Skeletal muscle satellite cell (primary cell): ENCODE measurements at regions not wholly inside any gene's neighbourhood (a gene's known extent, or its start where the extent isn't known, plus 50 kb on each side); places are given as distances from the start of the nearest gene placed in this dataset.

ENCODE experiments used
- H3K27me3 ChIP-seq: 2 replicates; pipeline ENCODE4 v1.7.0; 2013; ENCODE audit warnings: low read length; ENCODE audit not compliant: control insufficient read depth, insufficient read depth
- H3K36me3 ChIP-seq: 2 replicates; pipeline ENCODE4 v1.7.0; 2013; ENCODE audit warnings: mild to moderate bottlenecking, control low read depth, low read length; ENCODE audit not compliant: insufficient read depth
- H3K4me1 ChIP-seq: 2 replicates; pipeline ENCODE4 v1.7.0; 2013; ENCODE audit warnings: low read length; ENCODE audit not compliant: control insufficient read depth, insufficient read depth
- H3K4me2 ChIP-seq: 2 replicates; pipeline ENCODE4 v1.7.0; 2013; ENCODE audit warnings: mild to moderate bottlenecking, low read length
- H3K4me3 ChIP-seq: 2 replicates; pipeline ENCODE4 v1.7.0; 2013; ENCODE audit warnings: low read length
- H3K9ac ChIP-seq: 2 replicates; pipeline ENCODE4 v1.7.0; 2013; ENCODE audit warnings: mild to moderate bottlenecking, low read depth, low read length, moderate library complexity
- H3K9me3 ChIP-seq: replicated peaks from 2 replicates; pipeline ENCODE4 v1.7.0; 2013; ENCODE audit warnings: mild to moderate bottlenecking, control low read depth, low read length

- H3K4me2 ChIP-seq = no peak overlapping the region
- H3K9me3 ChIP-seq = no peaks in the 10 kb centered on the region
- H3K27me3 ChIP-seq = peaks cover 2% of the 10 kb centered on the region
- no peak overlapping the region for H3K4me3 ChIP-seq
- no peaks in the 10 kb centered on the region for H3K36me3 ChIP-seq
- H3K4me1 ChIP-seq = no peaks in the 10 kb centered on the region
- no peak overlapping the region for H3K9ac ChIP-seq
These were observed 258.4 kb upstream of the CRY1 start for GRCh38 chr12:107351713-107352112.

DNA sequence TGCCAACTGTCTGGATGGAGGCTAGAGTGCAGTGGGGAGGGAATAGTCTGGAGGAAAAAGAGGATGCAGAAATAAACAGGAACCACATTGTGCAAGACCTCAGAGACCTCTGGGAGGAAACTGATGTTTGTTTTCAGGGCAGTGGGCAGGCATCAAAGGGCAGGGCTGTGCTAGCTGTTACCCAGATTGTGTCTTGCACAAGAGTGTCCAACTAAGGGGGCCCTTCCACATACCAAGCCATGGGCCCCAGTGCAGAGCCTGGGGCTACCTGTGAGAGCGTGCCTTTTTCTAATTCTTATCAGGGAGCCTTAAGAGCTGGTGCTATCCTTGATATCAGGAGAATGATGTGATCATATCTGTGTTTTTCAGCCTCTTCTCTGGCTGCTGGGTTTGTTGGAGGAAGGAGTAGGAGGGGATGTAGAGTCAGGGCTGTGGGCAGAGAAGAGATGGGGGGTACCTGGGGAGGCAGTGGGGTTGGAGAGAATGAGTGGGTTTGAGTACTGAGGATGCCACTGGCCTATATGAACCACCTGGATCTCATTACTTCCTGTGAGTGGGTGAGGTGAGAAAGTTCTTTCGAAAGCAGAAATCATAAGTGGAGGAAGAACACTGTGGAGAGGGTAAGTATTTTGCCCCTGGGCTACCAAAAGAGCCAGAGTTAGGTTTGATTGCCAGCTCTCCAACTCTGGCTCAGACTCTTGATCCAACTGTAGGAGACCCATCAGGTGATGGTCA lies 259.2 kb upstream of the CRY1 start:
- Histone ChIP-seq H3K4me3 (no peak overlapping the region), H3K36me3 (no peaks in the 10 kb centered on the region), H3K9ac (no peak overlapping the region), H3K9me3 (no peaks in the 10 kb centered on the region), H3K4me2 (no peak overlapping the region), H3K4me1 (no peaks in the 10 kb centered on the region), H3K27me3 (peaks cover 2% of the 10 kb centered on the region)

- Histone ChIP-seq H3K4me3 (no peak overlapping the region), H3K9ac (no peak overlapping the region)
These were observed 260.0 kb upstream of the CRY1 start for GRCh38 chr12:107353312-107353711.

GRCh38 chr12:107355004-107355565 lies 261.7 kb upstream of the CRY1 start:
- Histone ChIP-seq H3K4me1 (no peaks in the 10 kb centered on the region), H3K4me3 (no peak overlapping the region), H3K9ac (no peak overlapping the region), H3K27me3 (peaks cover 2% of the 10 kb centered on the region), H3K9me3 (no peaks in the 10 kb centered on the region), H3K36me3 (no peaks in the 10 kb centered on the region), H3K4me2 (no peak overlapping the region)

More at GRCh38 chr12:107353312-107353711, 260.0 kb upstream of the CRY1 start:
- Histone ChIP-seq H3K4me2 (no peak overlapping the region), H3K9me3 (no peaks in the 10 kb centered on the region), H3K4me1 (no peaks in the 10 kb centered on the region), H3K27me3 (peaks cover 2% of the 10 kb centered on the region), H3K36me3 (no peaks in the 10 kb centered on the region)

GRCh38 chr12:107355612-107356011 lies 262.3 kb upstream of the CRY1 start:
- no peaks in the 10 kb centered on the region for H3K36me3 ChIP-seq
- H3K9ac ChIP-seq = no peak overlapping the region
- peaks cover 2% of the 10 kb centered on the region for H3K27me3 ChIP-seq
- no peak overlapping the region for H3K4me3 ChIP-seq
- no peak overlapping the region for H3K4me2 ChIP-seq
- H3K4me1 ChIP-seq = no peaks in the 10 kb centered on the region
- H3K9me3 ChIP-seq = no peaks in the 10 kb centered on the region

- no peaks in the 10 kb centered on the region for H3K9me3 ChIP-seq
- no peak overlapping the region for H3K9ac ChIP-seq
- no peaks in the 10 kb centered on the region for H3K36me3 ChIP-seq
- H3K4me1 ChIP-seq = no peaks in the 10 kb centered on the region
- peaks cover 2% of the 10 kb centered on the region for H3K27me3 ChIP-seq
- no peak overlapping the region for H3K4me2 ChIP-seq
- no peak overlapping the region for H3K4me3 ChIP-seq
These were observed 263.1 kb upstream of the CRY1 start for GRCh38 chr12:107356266-107356936.

- H3K4me2 ChIP-seq = no peak overlapping the region
- no peaks in the 10 kb centered on the region for H3K4me1 ChIP-seq
These were observed 263.6 kb upstream of the CRY1 start for GRCh38 chr12:107356937-107357295.

DNA sequence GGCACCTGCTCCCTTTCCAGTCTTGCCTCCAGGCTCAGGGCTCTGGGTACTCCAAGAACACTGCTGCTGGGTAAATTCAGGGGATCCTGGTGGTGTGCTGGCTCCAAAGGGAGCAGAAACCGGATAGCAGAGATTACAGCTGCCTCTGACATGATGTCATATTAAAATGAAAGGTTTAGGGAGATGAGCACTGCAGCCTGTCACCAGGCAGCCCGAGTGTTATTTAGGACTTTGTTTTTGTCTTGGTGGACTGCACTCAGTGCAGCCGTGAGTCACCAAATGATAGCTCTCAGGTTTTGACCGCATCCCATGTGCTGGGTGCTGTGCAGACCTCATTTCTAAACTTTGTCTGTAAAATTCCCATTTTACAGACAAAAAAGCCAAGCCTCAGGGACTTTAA lies 266.0 kb upstream of the CRY1 start:
- Histone ChIP-seq H3K9ac (no peak overlapping the region), H3K27me3 (peaks cover 4% of the 10 kb centered on the region), H3K4me3 (no peak overlapping the region), H3K4me1 (no peaks in the 10 kb centered on the region), H3K36me3 (no peaks in the 10 kb centered on the region), H3K4me2 (no peak overlapping the region), H3K9me3 (no peaks in the 10 kb centered on the region)

More at GRCh38 chr12:107356937-107357295, 263.6 kb upstream of the CRY1 start:
- H3K9me3 ChIP-seq = no peaks in the 10 kb centered on the region
- no peaks in the 10 kb centered on the region for H3K36me3 ChIP-seq
- no peak overlapping the region for H3K9ac ChIP-seq
- peaks cover 5% of the 10 kb centered on the region for H3K27me3 ChIP-seq
- no peak overlapping the region for H3K4me3 ChIP-seq

GRCh38 chr12:107360033-107360432 lies 266.7 kb upstream of the CRY1 start:
- Histone ChIP-seq H3K4me3 (no peak overlapping the region), H3K36me3 (no peaks in the 10 kb centered on the region), H3K4me2 (no peak overlapping the region), H3K4me1 (no peaks in the 10 kb centered on the region), H3K9me3 (no peaks in the 10 kb centered on the region), H3K27me3 (peaks cover 4% of the 10 kb centered on the region), H3K9ac (no peak overlapping the region)

DNA sequence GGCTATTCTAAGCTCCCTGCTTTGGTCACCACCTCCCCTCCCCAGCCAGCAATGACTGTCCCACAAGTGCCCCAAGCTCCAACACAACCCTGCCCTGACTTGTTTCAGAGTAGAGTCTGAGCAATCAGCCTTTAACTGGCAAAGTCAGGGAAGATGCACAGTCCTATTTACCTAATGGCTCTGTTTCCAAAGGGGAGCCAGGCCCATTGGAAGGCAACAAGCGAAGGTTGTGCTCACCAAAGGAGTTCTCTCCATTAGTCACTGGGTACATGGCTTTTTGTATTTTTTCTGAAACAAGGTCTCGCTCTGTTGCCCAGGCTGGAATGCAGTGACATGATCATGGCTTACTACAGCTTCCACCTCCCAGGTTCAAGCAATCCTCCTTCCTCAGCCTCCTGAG lies 267.1 kb upstream of the CRY1 start:
- H3K36me3 ChIP-seq = no peaks in the 10 kb centered on the region
- H3K9me3 ChIP-seq = no peaks in the 10 kb centered on the region
- H3K4me1 ChIP-seq = no peaks in the 10 kb centered on the region
- no peak overlapping the region for H3K9ac ChIP-seq
- H3K4me3 ChIP-seq = no peak overlapping the region
- peaks cover 4% of the 10 kb centered on the region for H3K27me3 ChIP-seq
- H3K4me2 ChIP-seq = no peak overlapping the region

DNA sequence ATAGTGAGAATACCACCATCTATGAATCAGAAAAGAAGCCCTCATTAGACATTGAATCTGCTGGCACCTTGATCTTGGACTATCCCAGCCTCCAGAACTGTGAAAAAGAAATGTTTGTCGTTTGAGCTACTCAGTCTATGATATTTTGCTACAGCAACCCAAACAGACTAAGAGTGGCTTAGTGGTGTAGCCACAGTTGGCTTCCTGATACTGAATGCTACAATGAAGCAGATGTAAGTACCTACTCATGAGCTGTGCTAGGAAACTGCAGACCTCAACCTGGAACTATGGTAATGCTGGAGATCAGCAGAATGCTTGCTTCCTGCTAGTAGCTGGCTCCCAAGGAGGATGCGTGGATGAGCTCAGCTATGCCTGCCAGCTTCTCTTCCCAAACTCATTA lies 268.6 kb upstream of the CRY1 start:
- Histone ChIP-seq H3K36me3 (no peaks in the 10 kb centered on the region), H3K4me2 (no peak overlapping the region), H3K4me3 (no peak overlapping the region), H3K4me1 (no peaks in the 10 kb centered on the region), H3K9me3 (no peaks in the 10 kb centered on the region), H3K9ac (no peak overlapping the region), H3K27me3 (peaks cover 7% of the 10 kb centered on the region)

DNA sequence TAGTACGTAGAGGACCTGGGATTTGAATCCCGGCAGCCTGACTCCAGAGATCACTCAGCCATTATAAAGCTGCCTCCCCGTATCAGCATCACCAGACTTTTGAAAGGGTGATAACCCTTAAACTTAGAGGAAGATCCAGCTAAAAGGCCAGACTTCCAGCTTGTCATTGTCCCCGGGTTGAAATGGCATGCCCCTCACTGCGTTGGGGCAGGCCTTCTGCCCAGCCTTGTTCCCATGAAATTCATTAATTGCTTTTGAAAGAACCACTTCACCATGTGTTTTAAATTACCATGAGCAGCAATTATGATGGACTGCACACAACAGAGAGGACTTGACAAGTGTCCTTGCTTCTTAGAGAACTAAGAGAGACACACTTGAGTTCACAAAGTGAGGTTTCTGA lies 269.6 kb upstream of the CRY1 start:
- Histone ChIP-seq H3K36me3 (no peaks in the 10 kb centered on the region), H3K4me2 (no peak overlapping the region), H3K4me3 (no peak overlapping the region), H3K9ac (no peak overlapping the region), H3K4me1 (no peaks in the 10 kb centered on the region), H3K27me3 (peaks cover 8% of the 10 kb centered on the region), H3K9me3 (no peaks in the 10 kb centered on the region)
